HUES64 (cell line): ENCODE measurements at regions not wholly inside any gene's neighbourhood (a gene's known extent, or its start where the extent isn't known, plus 50 kb on each side); places are given as distances from the start of the nearest gene placed in this dataset.

Experiments used
- H3K27ac ChIP-seq: 2 replicates; pipeline ENCODE4 v1.7.0; 2013; ENCODE audit warnings: low read depth, low read length, inconsistent platforms
- H3K27me3 ChIP-seq: 2 replicates; pipeline ENCODE4 v1.6.1; 2013; ENCODE audit warnings: mild to moderate bottlenecking, low read length; ENCODE audit not compliant: insufficient read depth
- H3K36me3 ChIP-seq: 2 replicates; pipeline ENCODE4 v1.6.1; 2013; ENCODE audit warnings: mild to moderate bottlenecking, low read length; ENCODE audit not compliant: insufficient read depth
- H3K4me1 ChIP-seq: 2 replicates; pipeline ENCODE4 v1.6.1; 2013; ENCODE audit warnings: mild to moderate bottlenecking, low read length, moderate library complexity; ENCODE audit not compliant: insufficient read depth
- H3K4me3 ChIP-seq: 2 replicates; pipeline ENCODE4 v1.5.1; 2013; ENCODE audit warnings: mild to moderate bottlenecking, low read length, moderate library complexity
- H3K9ac ChIP-seq: 2 replicates; pipeline ENCODE4 v1.6.1; 2013; ENCODE audit warnings: mild to moderate bottlenecking, low read depth, low read length
- H3K9me3 ChIP-seq: 2 replicates; pipeline ENCODE4 v1.6.1; 2013; ENCODE audit warnings: low read depth, low read length; ENCODE audit not compliant: insufficient read depth
- WGBS: fragments of 150-250, 120-280 bp; methylation state at CpG from one replicate; pipeline ENCODE4 v1.1.7; 2013; ENCODE audit warnings: missing lambda C conversion rate; 5-methylcytosine and 5-hydroxymethylcytosine counted together

- Histone ChIP-seq H3K4me3 (no peak overlapping the region), H3K9ac (no peak overlapping the region), H3K4me1 (peaks cover 1% of the 10 kb centered on the region; the same call in 1 of the 2 replicates), H3K27ac (no peak overlapping the region), H3K36me3 (no peaks in the 10 kb centered on the region), H3K9me3 (no peaks in the 10 kb centered on the region), H3K27me3 (no peaks in the 10 kb centered on the region)
- 94% methylated on average over 12 of the region's 12 CpGs for WGBS
These were observed 94.2 kb downstream of the FAM50B start for GRCh38 chr6:3943331-3943765.

- Histone ChIP-seq H3K4me3 (no peak overlapping the region), H3K27me3 (no peaks in the 10 kb centered on the region), H3K4me1 (peaks cover 10% of the 10 kb centered on the region; the same call in 1 of the 2 replicates), H3K27ac (no peak overlapping the region), H3K9ac (no peak overlapping the region), H3K36me3 (no peaks in the 10 kb centered on the region), H3K9me3 (no peaks in the 10 kb centered on the region)
- 79% methylated on average over 3 of the region's 5 CpGs for WGBS
These were observed 95.1 kb downstream of the FAM50B start for GRCh38 chr6:3944246-3944645.

- no peak overlapping the region for H3K9ac ChIP-seq
- no peak overlapping the region for H3K4me3 ChIP-seq
- H3K27ac ChIP-seq: no peak overlapping the region
- no peaks in the 10 kb centered on the region for H3K36me3 ChIP-seq
- H3K4me1 ChIP-seq: peaks cover 15% of the 10 kb centered on the region; the same call in 1 of the 2 replicates
- no peaks in the 10 kb centered on the region for H3K9me3 ChIP-seq
- no peaks in the 10 kb centered on the region for H3K27me3 ChIP-seq
- WGBS: 80% methylated on average over 12 of the region's 12 CpGs
These were observed 97.6 kb downstream of the FAM50B start for GRCh38 chr6:3946778-3947177.

GRCh38 chr6:3948866-3949265, 99.7 kb downstream of the FAM50B start:
- H3K4me1 ChIP-seq: peaks cover 15% of the 10 kb centered on the region; the same call in 1 of the 2 replicates
- no peak overlapping the region for H3K27ac ChIP-seq
- H3K36me3 ChIP-seq: no peaks in the 10 kb centered on the region
- no peaks in the 10 kb centered on the region for H3K27me3 ChIP-seq
- H3K9ac ChIP-seq: no peak overlapping the region
- 94% methylated on average over 4 of the region's 4 CpGs for WGBS
- H3K9me3 ChIP-seq: no peaks in the 10 kb centered on the region
- H3K4me3 ChIP-seq: no peak overlapping the region

- no peak overlapping the region for H3K4me3 ChIP-seq
- H3K27me3 ChIP-seq: no peaks in the 10 kb centered on the region
- no peaks in the 10 kb centered on the region for H3K9me3 ChIP-seq
- H3K4me1 ChIP-seq: peaks cover 15% of the 10 kb centered on the region; the same call in 1 of the 2 replicates
- no peak overlapping the region for H3K27ac ChIP-seq
- 82% methylated on average over 6 of the region's 6 CpGs for WGBS
- no peak overlapping the region for H3K9ac ChIP-seq
- H3K36me3 ChIP-seq: no peaks in the 10 kb centered on the region
These were observed 100.3 kb downstream of the FAM50B start for GRCh38 chr6:3949521-3949920.

GRCh38 chr6:3956054-3956453, 106.9 kb downstream of the FAM50B start:
- no peaks in the 10 kb centered on the region for H3K9me3 ChIP-seq
- H3K4me3 ChIP-seq: no peak overlapping the region
- no peaks in the 10 kb centered on the region for H3K36me3 ChIP-seq
- no peaks in the 10 kb centered on the region for H3K4me1 ChIP-seq
- 97% methylated on average over 1 of the region's 1 CpG for WGBS
- H3K27ac ChIP-seq: no peak overlapping the region
- no peak overlapping the region for H3K9ac ChIP-seq
- no peaks in the 10 kb centered on the region for H3K27me3 ChIP-seq

- H3K4me1 ChIP-seq: no peaks in the 10 kb centered on the region
- H3K4me3 ChIP-seq: no peak overlapping the region
- H3K27me3 ChIP-seq: no peaks in the 10 kb centered on the region
- no peak overlapping the region for H3K9ac ChIP-seq
- 93% methylated on average over 1 of the region's 1 CpG for WGBS
- H3K27ac ChIP-seq: no peak overlapping the region
- H3K9me3 ChIP-seq: no peaks in the 10 kb centered on the region
- no peaks in the 10 kb centered on the region for H3K36me3 ChIP-seq
These were observed 108.1 kb downstream of the FAM50B start for GRCh38 chr6:3957321-3957720.

- Histone ChIP-seq H3K36me3 (no peaks in the 10 kb centered on the region), H3K9ac (no peak overlapping the region), H3K27me3 (no peaks in the 10 kb centered on the region), H3K4me1 (no peaks in the 10 kb centered on the region), H3K4me3 (no peak overlapping the region), H3K9me3 (no peaks in the 10 kb centered on the region), H3K27ac (no peak overlapping the region)
- 88% methylated on average over 7 of the region's 7 CpGs for WGBS
These were observed 109.1 kb downstream of the FAM50B start for GRCh38 chr6:3958255-3958654.

- WGBS: 97% methylated on average over 8 of the region's 8 CpGs
- Histone ChIP-seq H3K4me3 (no peak overlapping the region), H3K27ac (no peak overlapping the region), H3K27me3 (no peaks in the 10 kb centered on the region), H3K9me3 (no peaks in the 10 kb centered on the region), H3K9ac (no peak overlapping the region), H3K36me3 (no peaks in the 10 kb centered on the region), H3K4me1 (no peaks in the 10 kb centered on the region)
These were observed 110.2 kb downstream of the FAM50B start for GRCh38 chr6:3959385-3959784.

GRCh38 chr6:3960754-3961361, 111.7 kb downstream of the FAM50B start:
- Histone ChIP-seq H3K9me3 (no peaks in the 10 kb centered on the region), H3K4me1 (no peaks in the 10 kb centered on the region), H3K27me3 (no peaks in the 10 kb centered on the region), H3K9ac (no peak overlapping the region), H3K4me3 (no peak overlapping the region), H3K27ac (no peak overlapping the region), H3K36me3 (no peaks in the 10 kb centered on the region)
- WGBS: 89% methylated on average over 5 of the region's 5 CpGs

GRCh38 chr6:3961581-3962215, 112.5 kb downstream of the FAM50B start:
- no peaks in the 10 kb centered on the region for H3K9me3 ChIP-seq
- no peaks in the 10 kb centered on the region for H3K27me3 ChIP-seq
- H3K9ac ChIP-seq: no peak overlapping the region
- no peak overlapping the region for H3K4me3 ChIP-seq
- WGBS: 93% methylated on average over 6 of the region's 7 CpGs
- H3K27ac ChIP-seq: no peak overlapping the region
- H3K4me1 ChIP-seq: no peaks in the 10 kb centered on the region
- no peaks in the 10 kb centered on the region for H3K36me3 ChIP-seq
